ENCODE measurements at regions not wholly inside any gene's neighbourhood (a gene's known extent, or its start where the extent isn't known, plus 50 kb on each side); places are given as distances from the start of the nearest gene placed in this dataset.

GRCh38 chr16:86245895-86246294 is 264.4 kb upstream of the FOXF1 start:
- TF ChIP-seq POLR2AphosphoS5 (IDR thresholded peaks at IDR 0.05; ENCODE audit: low read depth, low read length) (no peak), SPI1 (IDR thresholded peaks at IDR 0.05; ENCODE audit: low read depth, low read length) (no peak), POLR2A (IDR thresholded peaks at IDR 0.05; ENCODE audit: low read depth, low read length) (no peak), TAF1 (IDR thresholded peaks at IDR 0.05; ENCODE audit: low read depth, low read length) (no peak), PAX5 (IDR thresholded peaks at IDR 0.05; ENCODE audit: insufficient read depth, low read length, severe bottlenecking) (no peak), POU2F2 (IDR thresholded peaks at IDR 0.05; ENCODE audit: low read depth, low read length) (no peak)
